ENCODE measurements at regions not wholly inside any gene's neighbourhood (a gene's known extent, or its start where the extent isn't known, plus 50 kb on each side); places are given as distances from the start of the nearest gene placed in this dataset.

GRCh38 chr1:10943991-10944730, 68.3 kb upstream of the TARDBP start:
- Histone ChIP-seq H3K27ac (ENCODE audit: low read depth in 1 of 2, low read length in 2 of 2) (no peak overlapping the region), H3K9ac (ENCODE audit: low read depth in 1 of 2, low read length in 2 of 2) (no peak overlapping the region), H3K4me3 (ENCODE audit: low read depth in 1 of 3, low read length in 3 of 3) (peak overlapping the region; percentile 2 to 25 (median 16)), H3K9me3 (ENCODE audit: control insufficient read depth in 4 of 4, low read length in 3 of 4) (no peaks in the 10 kb centered on the region), H3K36me3 (ENCODE audit: control insufficient read depth in 4 of 4, insufficient read depth in 3 of 4, low read depth in 1 of 4, low read length in 3 of 4) (no peaks in the 10 kb centered on the region), H3K27me3 (ENCODE audit: control insufficient read depth in 4 of 4, insufficient read depth in 4 of 4, low read length in 3 of 4) (no peaks in the 10 kb centered on the region), H3K4me1 (ENCODE audit: control insufficient read depth in 4 of 4, insufficient read depth in 4 of 4, low read length in 3 of 4) (peaks cover 0 to 14% (median 9%) of the 10 kb centered on the region in 4 donors)
- no peak for DNase-seq (ENCODE audit: low spot score)
- 9% methylated on average over 23 of the region's 23 CpGs for WGBS
- TF ChIP-seq CTCF (IDR thresholded peaks at IDR 0.05; ENCODE audit: low read depth, low read length, missing input control) (no peak), HNF4A (conservative IDR thresholded peaks at IDR 0.05) (peak; percentile 44 to 76), FOXA2 (IDR thresholded peaks at IDR 0.05) (no peak), RXRA (IDR thresholded peaks at IDR 0.05) (no peak), NR2F2 (IDR thresholded peaks at IDR 0.05) (no peak), REST (IDR thresholded peaks at IDR 0.05) (no peak), HNF4G (IDR thresholded peaks at IDR 0.05) (no peak)

GRCh38 chr1:10945991-10946509, 66.4 kb upstream of the TARDBP start:
- H3K9me3 ChIP-seq (ENCODE audit: control insufficient read depth in 4 of 4, low read length in 3 of 4) = no peaks in the 10 kb centered on the region
- no peak overlapping the region for H3K9ac ChIP-seq (ENCODE audit: low read depth in 1 of 2, low read length in 2 of 2)
- no peak overlapping the region for H3K27ac ChIP-seq (ENCODE audit: low read depth in 1 of 2, low read length in 2 of 2)
- DNase-seq (ENCODE audit: low spot score) = no peak
- TF ChIP-seq FOXA2 (IDR thresholded peaks at IDR 0.05) = no peak
- no peak for TF ChIP-seq REST (IDR thresholded peaks at IDR 0.05)
- no peak for TF ChIP-seq MAX (IDR thresholded peaks at IDR 0.05)
- TF ChIP-seq NR2F2 (IDR thresholded peaks at IDR 0.05) = no peak
- H3K27me3 ChIP-seq (ENCODE audit: control insufficient read depth in 4 of 4, insufficient read depth in 4 of 4, low read length in 3 of 4) = no peaks in the 10 kb centered on the region
- peaks cover 0 to 14% (median 9%) of the 10 kb centered on the region in 4 donors for H3K4me1 ChIP-seq (ENCODE audit: control insufficient read depth in 4 of 4, insufficient read depth in 4 of 4, low read length in 3 of 4)
- H3K4me3 ChIP-seq (ENCODE audit: low read depth in 1 of 3, low read length in 3 of 3) = no peak overlapping the region
- no peaks in the 10 kb centered on the region for H3K36me3 ChIP-seq (ENCODE audit: control insufficient read depth in 4 of 4, insufficient read depth in 3 of 4, low read depth in 1 of 4, low read length in 3 of 4)
- 83% methylated on average over 19 of the region's 19 CpGs for WGBS
